CD4-positive, alpha-beta T cell treated with Interleukin-1 beta for 1 hour (primary cell): ENCODE measurements at regions not wholly inside any gene's neighbourhood (a gene's known extent, or its start where the extent isn't known, plus 50 kb on each side); places are given as distances from the start of the nearest gene placed in this dataset.

Source experiments
- DNase-seq, 2 donors: peaks; one replicate each; pipeline ENCODE4 v3.0.0-alpha.2; 2020 to 2022

DNA sequence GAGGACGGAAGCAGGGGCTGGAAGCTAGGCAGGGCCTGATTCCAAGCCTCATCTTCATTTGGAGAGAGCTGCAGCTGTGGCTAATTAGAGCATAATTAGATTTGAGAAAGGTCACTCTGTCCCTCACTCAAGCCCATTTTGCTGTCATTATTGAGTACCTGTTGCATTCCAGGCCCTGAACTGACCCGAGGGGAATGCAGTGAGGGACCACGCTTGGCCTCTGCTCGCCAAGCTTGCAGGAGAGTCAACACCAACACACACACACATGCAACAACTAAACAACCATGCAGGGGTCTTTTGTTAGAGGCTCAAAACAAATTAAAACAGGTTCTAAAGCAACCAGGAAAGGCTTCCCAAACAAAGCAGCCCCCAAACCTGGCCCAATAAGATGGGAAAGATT, 52.7 kb upstream of the MAMLD1 start:
- DNase-seq = no peak

DNA sequence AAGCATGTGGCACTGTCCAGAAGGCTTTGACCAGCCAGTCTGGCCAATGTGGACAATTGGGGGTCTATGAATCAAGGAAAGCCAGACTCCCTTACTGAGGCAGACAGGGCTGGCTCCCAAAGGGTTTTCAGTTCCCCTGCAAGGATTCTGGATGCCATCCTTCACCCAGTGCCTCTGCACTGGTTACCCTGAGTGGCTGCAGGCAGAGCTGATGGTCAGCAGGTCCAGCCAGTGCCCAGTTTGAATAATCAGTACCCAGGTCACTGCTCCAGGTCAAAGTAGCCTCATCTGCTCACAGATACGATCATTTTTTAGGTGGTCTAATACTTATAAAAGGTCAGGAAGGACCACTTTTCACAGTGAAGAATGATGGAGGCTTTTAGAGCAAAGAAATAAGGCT, 52.2 kb upstream of the MAMLD1 start:
- no peak for DNase-seq

DNA sequence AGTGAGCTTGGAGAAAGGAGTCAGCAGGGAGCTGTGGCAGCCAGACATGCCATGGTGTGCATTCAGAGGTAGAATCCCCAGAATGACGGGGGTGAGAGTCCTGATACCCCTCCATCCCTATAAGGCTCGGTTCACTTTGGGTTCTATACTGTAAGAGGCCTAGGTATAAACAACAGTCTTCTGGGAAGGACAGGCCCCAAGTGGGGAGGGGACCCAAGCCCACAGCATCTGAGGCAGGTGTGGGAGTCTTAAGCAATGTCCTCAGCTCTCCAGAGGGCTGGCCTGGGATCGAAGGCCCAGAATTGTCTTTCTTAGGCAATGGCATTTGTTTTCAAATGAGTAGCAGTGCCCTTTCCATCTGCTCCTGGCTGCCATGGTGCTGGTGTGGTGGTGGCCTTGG, 50.2 kb upstream of the MAMLD1 start:
- no peak for DNase-seq
